ENCODE measurements at regions not wholly inside any gene's neighbourhood (a gene's known extent, or its start where the extent isn't known, plus 50 kb on each side); places are given as distances from the start of the nearest gene placed in this dataset.

GRCh38 chr10:42421812-42422211 is 216.6 kb downstream of the ZNF33B start:
- H4K8ac ChIP-seq (ENCODE audit: low read depth in 2 of 2, low read length in 2 of 2): no peak overlapping the region
- H4K5ac ChIP-seq (ENCODE audit: low read depth, low read length): no peak overlapping the region
- no peaks in the 10 kb centered on the region for H3K36me3 ChIP-seq (ENCODE audit: control insufficient read depth, insufficient read depth, low read length)
- no peak overlapping the region for H4K91ac ChIP-seq (ENCODE audit: insufficient read depth, low read depth, low read length)
- TF ChIP-seq POLR2A (IDR thresholded peaks at IDR 0.05; ENCODE audit: low read depth, low read length): no peak
- no peak for TF ChIP-seq SMC3 (IDR thresholded peaks at IDR 0.05; ENCODE audit: low read depth, low read length)
- no peak for TF ChIP-seq RAD21 (IDR thresholded peaks at IDR 0.05; ENCODE audit: low read length)
- no peak for TF ChIP-seq CHD1 (IDR thresholded peaks at IDR 0.05; ENCODE audit: low read depth, low read length)
- no peak for TF ChIP-seq MAFK (IDR thresholded peaks at IDR 0.05; ENCODE audit: low read depth, low read length)
- TF ChIP-seq MXI1 (IDR thresholded peaks at IDR 0.05; ENCODE audit: borderline replicate concordance, low read depth, low read length): no peak
- no peak for DNase-seq
- no peak overlapping the region for H3K9ac ChIP-seq (ENCODE audit: low read depth, low read length)
- H3K9me3 ChIP-seq (ENCODE audit: control insufficient read depth, insufficient read depth, low read length): peaks cover 14% of the 10 kb centered on the region
- H3K4me2 ChIP-seq (ENCODE audit: low read depth, low read length): no peak overlapping the region
- H3K4ac ChIP-seq (ENCODE audit: low read depth, low read length): no peak overlapping the region
- no peak overlapping the region for H3K14ac ChIP-seq (replicated peaks; ENCODE audit: low read depth, low read length)
- H3K18ac ChIP-seq (ENCODE audit: low read depth, low read length): no peak overlapping the region
- no peak overlapping the region for H3K27ac ChIP-seq (ENCODE audit: insufficient read depth, low read length)
- H3K23ac ChIP-seq (ENCODE audit: low read depth, low read length): no peak overlapping the region
- no peak overlapping the region for H2BK5ac ChIP-seq (ENCODE audit: low read depth, low read length, poor library complexity, severe bottlenecking)
- dilution Hi-C loops (cut with HindIII; ENCODE audit: low sequenced_read_pairs, unreplicated experiment): no loop called here
- no TSS peak for BruUV-seq (replicated peaks)
- no peaks in the 10 kb centered on the region for H3K79me1 ChIP-seq (ENCODE audit: low read depth in 1 of 2, low read length in 2 of 2)
- no peak overlapping the region for H2BK15ac ChIP-seq (ENCODE audit: low read depth, low read length)
- POLR2A ChIA-PET (ENCODE audit: unreplicated experiment): no interaction called here
- no peaks in the 10 kb centered on the region for H3K27me3 ChIP-seq (ENCODE audit: control insufficient read depth, insufficient read depth, low read length)
- H3K4me3 ChIP-seq (ENCODE audit: insufficient read depth, low read depth, low read length): no peak overlapping the region
- no peak for ATAC-seq (ENCODE audit: low read depth)
- in situ Hi-C loops (cut with MboI; ENCODE audit: low sequenced_read_pairs): no loop called here
- H2AK9ac ChIP-seq (replicated peaks; ENCODE audit: low read depth, low read length, poor library complexity): no peak overlapping the region
- H3K4me1 ChIP-seq (ENCODE audit: control insufficient read depth, insufficient read depth, low read length): no peaks in the 10 kb centered on the region
- no peak overlapping the region for H2AFZ ChIP-seq (replicated peaks; ENCODE audit: low read length, poor library complexity)
- H4K20me1 ChIP-seq (ENCODE audit: insufficient read depth, low read length): no peaks in the 10 kb centered on the region
- intact Hi-C loops (cut with micrococcal nuclease): no loop called here
- H2AK5ac ChIP-seq (ENCODE audit: low read depth, low read length): no peak overlapping the region
- H3K56ac ChIP-seq (ENCODE audit: extremely low read depth, insufficient read depth, low read length): no peak overlapping the region
- 60% methylated on average over 1 of the region's 3 CpGs; no CpG with 5 or more reads in 1 of the 2 experiments for WGBS, 2 experiments (ENCODE audit: extremely low coverage in 2 of 2, insufficient read length in 1 of 2)
- CTCF ChIA-PET: no interaction called here
- no peak overlapping the region for H2BK20ac ChIP-seq (ENCODE audit: low read depth, low read length)
- H2BK120ac ChIP-seq (ENCODE audit: low read depth, low read length): no peak overlapping the region
- no peaks in the 10 kb centered on the region for H3K9me1 ChIP-seq (ENCODE audit: insufficient read depth, low read length)
